Left lung (tissue), 4 donors: ENCODE measurements at regions not wholly inside any gene's neighbourhood (a gene's known extent, or its start where the extent isn't known, plus 50 kb on each side); places are given as distances from the start of the nearest gene placed in this dataset.
A peak's percentile ranks its signal among the peaks of the same experiment; 100 is the strongest.

Experiments
- ATAC-seq: fragments of 200-7000 bp; cut with Tn5 transposase; one replicate; pipeline ENCODE4 v1.9.1; 2020; ENCODE audit warnings: moderate library complexity
- DNase-seq, 4 donors: peaks; one replicate each; pipeline ENCODE4 v3.0.0-alpha.2; 2013 to 2020
- H3K27ac ChIP-seq, 2 donors: fragments of 200-600 bp; sonication (generic) in 1 of 2; one replicate each; pipeline versions ENCODE4 v1.5.0 to v1.8.0; 2020 to 2021
- H3K27me3 ChIP-seq, 2 donors: fragments of 200-600 bp; sonication (generic) in 1 of 2; one replicate each; pipeline versions ENCODE4 v1.5.0 to v1.8.0; 2020 to 2021
- H3K36me3 ChIP-seq, 2 donors: fragments of 200-600 bp; sonication (generic) in 1 of 2; one replicate each; pipeline versions ENCODE4 v1.5.0 to v1.8.0; 2020 to 2021
- H3K4me1 ChIP-seq, 2 donors: fragments of 200-600 bp; one replicate each; pipeline ENCODE4 v1.8.0; 2021
- H3K4me3 ChIP-seq, 2 donors: fragments of 200-600 bp; sonication (generic) in 1 of 2; one replicate each; pipeline versions ENCODE4 v1.5.0 to v1.8.0; 2020 to 2021; ENCODE audit warnings: mild to moderate bottlenecking in 1 of 2
- H3K9me3 ChIP-seq, 2 donors: fragments of 200-600 bp; sonication (generic) in 1 of 2; one replicate each; pipeline versions ENCODE4 v1.5.0 to v1.8.0; 2020 to 2021
- intact Hi-C, 2 donors: fragments of 100-400 bp; cut with DNase I; formaldehyde crosslinking; loops; one replicate each; pipeline versions ENCODE4 v1.11.2 to v1.14.2; 2022
- TF ChIP-seq, protein P1 (sequence below), 2 donors: fragments of 200-600 bp; sonication (generic) in 1 of 2; IDR thresholded peaks; one replicate each; pipeline versions ENCODE4 v1.5.0 to v1.8.0; 2021; ENCODE audit warnings: antibody characterized with exemption in 2 of 2
- donor health status: DM: no; HTN: yes; CAD: no.
- donor health status: DM: no; HTN: no; CAD: no.

DNA sequence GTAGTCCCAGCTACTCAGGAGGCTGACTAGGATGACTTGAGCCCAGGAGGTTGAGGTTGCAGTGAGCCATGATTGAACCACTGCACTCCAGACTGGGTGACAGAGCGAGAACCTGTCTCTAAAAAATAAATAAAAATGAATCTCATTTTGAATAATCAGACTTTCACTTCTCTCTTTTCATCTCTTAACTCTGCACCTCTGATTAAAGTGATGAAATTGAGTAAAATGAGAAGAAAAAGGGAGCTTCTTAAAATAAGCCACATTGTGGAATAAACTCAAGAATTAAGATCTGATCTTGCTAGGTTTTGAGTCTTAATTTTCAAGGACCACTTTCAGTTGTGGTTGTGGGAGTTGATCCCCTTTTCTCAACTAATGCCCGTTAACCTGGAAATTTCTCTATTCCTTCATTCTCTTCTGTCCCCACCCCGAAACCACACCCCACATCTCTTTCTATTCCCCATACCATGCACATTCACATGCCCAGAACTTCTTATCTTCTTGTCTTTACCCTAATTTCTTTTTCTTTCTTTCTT, 70.9 kb upstream of the ETV6 start:
- no peaks in the 10 kb centered on the region for H3K36me3 ChIP-seq
- H3K27ac ChIP-seq, result no peak overlapping the region
- no peak for DNase-seq
- intact Hi-C loops, result no loop called here
- ATAC-seq, result no peak
- H3K9me3 ChIP-seq, result no peaks in the 10 kb centered on the region
- no peaks in the 10 kb centered on the region for H3K27me3 ChIP-seq
- no peak overlapping the region for H3K4me3 ChIP-seq
- H3K4me1 ChIP-seq, result peaks cover 6 to 17% of the 10 kb centered on the region in 2 donors
- TF ChIP-seq, protein P1, sequence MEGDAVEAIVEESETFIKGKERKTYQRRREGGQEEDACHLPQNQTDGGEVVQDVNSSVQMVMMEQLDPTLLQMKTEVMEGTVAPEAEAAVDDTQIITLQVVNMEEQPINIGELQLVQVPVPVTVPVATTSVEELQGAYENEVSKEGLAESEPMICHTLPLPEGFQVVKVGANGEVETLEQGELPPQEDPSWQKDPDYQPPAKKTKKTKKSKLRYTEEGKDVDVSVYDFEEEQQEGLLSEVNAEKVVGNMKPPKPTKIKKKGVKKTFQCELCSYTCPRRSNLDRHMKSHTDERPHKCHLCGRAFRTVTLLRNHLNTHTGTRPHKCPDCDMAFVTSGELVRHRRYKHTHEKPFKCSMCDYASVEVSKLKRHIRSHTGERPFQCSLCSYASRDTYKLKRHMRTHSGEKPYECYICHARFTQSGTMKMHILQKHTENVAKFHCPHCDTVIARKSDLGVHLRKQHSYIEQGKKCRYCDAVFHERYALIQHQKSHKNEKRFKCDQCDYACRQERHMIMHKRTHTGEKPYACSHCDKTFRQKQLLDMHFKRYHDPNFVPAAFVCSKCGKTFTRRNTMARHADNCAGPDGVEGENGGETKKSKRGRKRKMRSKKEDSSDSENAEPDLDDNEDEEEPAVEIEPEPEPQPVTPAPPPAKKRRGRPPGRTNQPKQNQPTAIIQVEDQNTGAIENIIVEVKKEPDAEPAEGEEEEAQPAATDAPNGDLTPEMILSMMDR (IDR thresholded peaks at IDR 0.05), result no peak

DNA sequence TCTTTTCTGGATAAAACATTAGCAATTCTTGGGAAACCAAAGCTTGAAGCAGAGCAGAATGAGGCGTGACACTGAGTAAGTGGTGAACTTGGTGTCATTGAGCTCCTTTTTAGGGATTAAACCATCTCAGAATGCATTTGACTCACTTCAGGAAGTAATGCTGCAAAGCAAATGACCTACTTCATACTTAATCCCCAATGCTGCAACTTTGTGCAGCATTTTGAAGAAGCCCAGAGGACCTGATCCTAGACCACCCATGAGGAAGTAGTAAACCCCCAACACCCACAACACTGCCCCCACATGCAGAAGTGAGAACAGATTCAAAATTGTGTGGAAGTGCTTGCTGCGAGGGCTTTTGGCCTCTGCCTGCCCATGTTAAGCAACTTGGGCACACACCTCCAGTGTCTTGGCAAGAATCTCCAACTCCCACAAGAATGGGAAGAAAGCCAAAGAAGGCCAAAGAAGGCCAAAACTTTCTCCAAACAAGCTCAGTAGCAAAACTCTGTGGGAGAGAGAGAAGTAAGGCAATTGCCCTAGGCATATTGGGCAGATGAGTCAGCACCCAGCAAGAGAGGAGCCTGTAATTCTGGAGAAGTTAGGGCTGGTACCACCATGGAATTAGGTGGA, 69.2 kb upstream of the ETV6 start:
- Histone ChIP-seq H3K36me3 (no peaks in the 10 kb centered on the region), H3K4me3 (no peak overlapping the region), H3K27ac (peak overlapping the region in 1 of 2 donors; percentile 5), H3K9me3 (no peaks in the 10 kb centered on the region), H3K4me1 (peaks cover 6 to 17% of the 10 kb centered on the region in 2 donors), H3K27me3 (no peaks in the 10 kb centered on the region)
- ATAC-seq (peak; percentile 72), DNase-seq (peak in 3 of 4 donors; percentile 36 to 42 (median 40))
- intact Hi-C loops, result loop anchor here (5.0 to 10.0 kb wide), 2 partner anchors 452 to 455 kb away; no protein-coding TSS in a partner anchor
- TF ChIP-seq, protein P1 (IDR thresholded peaks at IDR 0.05), result no peak

DNA sequence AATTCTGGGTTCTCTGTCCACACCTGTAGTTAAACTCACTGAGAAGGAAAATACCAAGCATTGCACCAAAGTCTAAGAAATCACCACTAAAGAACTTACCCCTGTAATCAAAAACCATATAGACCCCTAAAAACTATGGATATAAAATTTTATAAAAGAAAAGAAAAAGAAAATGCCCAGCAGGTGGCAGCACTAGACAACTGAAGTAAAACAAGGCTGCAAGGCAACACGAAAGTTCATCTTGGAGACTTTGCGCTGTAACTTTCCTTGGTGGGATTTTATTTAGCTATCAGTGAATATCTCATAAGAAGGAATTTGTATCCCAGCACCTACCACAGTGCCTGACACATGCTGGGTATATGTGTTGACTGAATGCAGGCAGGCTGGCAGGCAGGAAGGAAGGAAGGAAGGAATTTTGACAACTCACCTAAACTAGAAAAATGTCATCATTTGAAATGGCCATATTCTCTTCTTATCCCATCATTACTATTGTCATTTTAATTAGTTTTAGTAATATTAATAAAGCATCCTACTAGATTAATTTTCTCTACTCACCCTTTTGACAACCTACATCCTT, 68.2 kb upstream of the ETV6 start:
- ATAC-seq (peak; percentile 51), DNase-seq (peak in 3 of 4 donors; percentile 47 to 82 (median 64))
- Histone ChIP-seq H3K36me3 (no peaks in the 10 kb centered on the region), H3K4me1 (peaks cover 6 to 17% of the 10 kb centered on the region in 2 donors), H3K27ac (no peak overlapping the region), H3K9me3 (no peaks in the 10 kb centered on the region), H3K27me3 (no peaks in the 10 kb centered on the region), H3K4me3 (no peak overlapping the region)
- intact Hi-C loops, result loop anchor here (5.0 to 10.0 kb wide), 2 partner anchors 451 to 454 kb away; no protein-coding TSS in a partner anchor
- TF ChIP-seq, protein P1 (IDR thresholded peaks at IDR 0.05), result peak; percentile 42 to 54

DNA sequence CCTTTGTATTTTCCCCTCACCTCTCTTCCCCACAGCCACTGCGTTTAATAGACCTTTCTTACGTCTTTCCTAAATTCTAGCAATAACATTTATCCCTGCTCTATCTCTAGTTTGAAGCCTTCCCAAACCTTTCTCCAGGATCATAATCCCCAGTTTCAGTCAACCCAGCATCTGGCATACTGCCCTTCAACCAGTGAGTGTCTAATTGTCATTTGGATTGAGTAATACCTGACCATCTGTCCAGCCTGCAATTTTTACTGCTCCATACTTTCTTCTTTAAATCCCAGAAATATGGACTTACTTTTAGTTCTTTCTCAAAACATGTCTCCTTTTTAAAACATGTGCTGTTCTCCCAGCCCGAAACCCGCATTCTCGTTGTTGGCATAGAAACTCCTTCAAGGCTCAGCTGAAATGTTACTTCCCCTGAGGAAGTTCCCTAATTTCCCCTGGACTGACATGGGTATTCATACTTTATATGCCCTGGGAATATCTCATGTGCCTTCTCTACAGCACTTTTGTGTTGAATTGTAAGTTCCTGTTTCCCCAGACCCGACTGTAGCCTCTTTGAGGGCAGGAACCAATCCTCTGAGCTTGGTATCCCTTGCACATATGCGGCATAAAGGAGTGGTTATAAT, 65.1 kb upstream of the ETV6 start:
- no peaks in the 10 kb centered on the region for H3K9me3 ChIP-seq
- intact Hi-C loops, result loop anchor here (5.0 to 10.0 kb wide), 2 partner anchors 448 to 450 kb away; no protein-coding TSS in a partner anchor
- no peak overlapping the region for H3K27ac ChIP-seq
- DNase-seq (no peak), ATAC-seq (peak; percentile 42)
- no peaks in the 10 kb centered on the region for H3K36me3 ChIP-seq
- TF ChIP-seq, protein P1 (IDR thresholded peaks at IDR 0.05), result no peak
- H3K4me1 ChIP-seq, result peaks cover 6 to 17% of the 10 kb centered on the region in 2 donors
- H3K27me3 ChIP-seq, result no peaks in the 10 kb centered on the region
- H3K4me3 ChIP-seq, result no peak overlapping the region

DNA sequence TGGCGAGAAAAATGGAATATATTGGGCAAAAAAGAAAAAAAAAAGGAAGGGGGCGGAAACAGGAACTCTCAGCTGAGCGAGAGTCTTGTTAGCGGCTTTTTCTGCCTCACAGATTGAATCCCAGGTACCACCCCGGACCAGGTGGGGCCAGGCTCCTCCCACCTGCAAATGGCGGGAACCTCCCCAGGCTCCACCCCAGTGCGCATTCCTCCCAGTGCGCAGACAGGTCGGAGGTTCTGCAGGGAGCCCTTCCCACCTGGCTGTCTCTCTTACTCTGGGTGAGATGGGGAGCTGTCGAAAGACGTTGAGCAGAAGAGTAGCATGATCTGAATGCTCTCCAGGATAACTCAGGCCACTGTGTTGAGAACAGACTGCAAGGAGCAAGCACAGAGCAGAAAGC, 57.0 kb upstream of the ETV6 start:
- H3K27me3 ChIP-seq, result no peaks in the 10 kb centered on the region
- TF ChIP-seq, protein P1 (IDR thresholded peaks at IDR 0.05), result no peak
- H3K27ac ChIP-seq, result no peak overlapping the region
- DNase-seq (no peak), ATAC-seq (no peak)
- no peak overlapping the region for H3K4me3 ChIP-seq
- no peaks in the 10 kb centered on the region for H3K9me3 ChIP-seq
- intact Hi-C loops, result no loop called here
- no peaks in the 10 kb centered on the region for H3K36me3 ChIP-seq
- peaks cover 0 to 17% of the 10 kb centered on the region in 2 donors for H3K4me1 ChIP-seq
